MG63 (cell line): ENCODE measurements at regions not wholly inside any gene's neighbourhood (a gene's known extent, or its start where the extent isn't known, plus 50 kb on each side); places are given as distances from the start of the nearest gene placed in this dataset.

ENCODE experiments used
- DNase-seq: peaks from one replicate; pipeline ENCODE4 v3.0.0-alpha.2; 2020
- H3K27me3 ChIP-seq: fragments of 250-450 bp; sonication (Bioruptor Pico); 2 replicates; pipeline ENCODE4 v1.5.1; 2020; ENCODE audit warnings: mild to moderate bottlenecking, moderate library complexity
- H3K36me3 ChIP-seq: fragments of 250-450 bp; sonication (Bioruptor Pico); 2 replicates; pipeline ENCODE4 v1.5.1; 2020; ENCODE audit warnings: mild to moderate bottlenecking, moderate library complexity
- H3K4me3 ChIP-seq: fragments of 250-450 bp; sonication (Bioruptor Pico); 2 replicates; pipeline ENCODE4 v1.5.1; 2020; ENCODE audit warnings: mild to moderate bottlenecking, moderate library complexity
- H3K9me3 ChIP-seq: fragments of 250-450 bp; sonication (Bioruptor Pico); 2 replicates; pipeline ENCODE4 v1.5.1; 2020; ENCODE audit warnings: mild to moderate bottlenecking, moderate library complexity

DNA sequence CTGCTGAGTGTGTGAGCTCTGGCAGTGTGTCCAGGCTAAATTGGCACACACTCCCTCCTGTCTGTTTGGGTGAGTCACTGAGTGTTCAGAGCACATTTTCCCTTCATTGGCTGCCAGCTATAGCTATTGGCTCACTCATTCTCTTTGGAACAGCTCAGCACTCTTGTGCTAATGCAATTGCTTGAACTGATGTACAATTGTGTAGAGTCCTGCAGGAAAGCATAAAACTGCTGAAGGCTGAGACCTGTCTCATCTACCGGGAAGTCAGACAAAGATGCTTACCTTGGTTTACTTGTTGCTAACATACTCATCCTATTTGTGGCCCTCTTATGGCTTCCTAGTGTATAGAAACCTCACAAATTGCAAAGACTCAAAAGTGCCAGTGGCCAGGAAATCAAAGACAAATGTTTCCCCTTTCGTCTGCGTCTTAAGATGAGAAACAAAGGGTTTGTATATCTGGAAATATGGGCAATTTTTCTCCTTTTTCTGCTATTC lies 351.0 kb downstream of the BCKDHB start:
- no peaks in the 10 kb centered on the region for H3K9me3 ChIP-seq
- H3K27me3 ChIP-seq = no peaks in the 10 kb centered on the region
- no peaks in the 10 kb centered on the region for H3K36me3 ChIP-seq
- no peak overlapping the region for H3K4me3 ChIP-seq
- DNase-seq = peak; percentile 91

DNA sequence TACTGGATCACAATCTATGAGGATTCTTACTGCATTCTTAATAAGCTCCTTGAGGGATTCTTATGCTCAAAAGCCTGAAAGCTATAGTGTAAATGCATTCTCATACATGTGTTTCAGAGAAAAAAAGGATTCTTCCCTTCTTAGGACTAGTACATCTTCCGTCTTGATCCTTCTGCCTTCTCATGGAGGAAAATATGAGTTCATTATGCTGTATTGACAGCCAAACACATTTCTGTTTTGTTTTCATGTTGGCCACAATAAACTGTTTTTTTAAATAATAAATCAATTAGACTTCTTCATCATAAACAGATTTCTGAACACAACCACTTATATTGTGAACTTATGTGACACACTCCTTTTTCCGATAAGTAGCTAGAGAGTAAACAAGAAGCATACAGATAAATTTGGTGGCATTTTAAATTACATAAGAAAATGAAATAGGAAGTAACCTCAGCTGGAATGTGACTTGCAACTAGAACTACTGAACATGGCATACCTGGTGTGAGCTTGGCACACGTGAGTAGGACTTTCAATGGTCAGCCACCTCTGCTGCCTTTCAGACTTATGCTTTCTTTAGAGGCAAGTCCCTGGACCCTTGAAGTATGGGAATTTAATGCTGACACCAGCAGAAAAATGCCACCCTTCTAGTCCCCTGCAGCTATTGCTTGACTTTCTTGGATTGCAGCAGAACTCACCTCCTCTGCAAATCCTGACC lies 350.4 kb downstream of the BCKDHB start:
- H3K36me3 ChIP-seq = no peaks in the 10 kb centered on the region
- no peaks in the 10 kb centered on the region for H3K9me3 ChIP-seq
- DNase-seq = no peak
- no peaks in the 10 kb centered on the region for H3K27me3 ChIP-seq
- H3K4me3 ChIP-seq = no peak overlapping the region

DNA sequence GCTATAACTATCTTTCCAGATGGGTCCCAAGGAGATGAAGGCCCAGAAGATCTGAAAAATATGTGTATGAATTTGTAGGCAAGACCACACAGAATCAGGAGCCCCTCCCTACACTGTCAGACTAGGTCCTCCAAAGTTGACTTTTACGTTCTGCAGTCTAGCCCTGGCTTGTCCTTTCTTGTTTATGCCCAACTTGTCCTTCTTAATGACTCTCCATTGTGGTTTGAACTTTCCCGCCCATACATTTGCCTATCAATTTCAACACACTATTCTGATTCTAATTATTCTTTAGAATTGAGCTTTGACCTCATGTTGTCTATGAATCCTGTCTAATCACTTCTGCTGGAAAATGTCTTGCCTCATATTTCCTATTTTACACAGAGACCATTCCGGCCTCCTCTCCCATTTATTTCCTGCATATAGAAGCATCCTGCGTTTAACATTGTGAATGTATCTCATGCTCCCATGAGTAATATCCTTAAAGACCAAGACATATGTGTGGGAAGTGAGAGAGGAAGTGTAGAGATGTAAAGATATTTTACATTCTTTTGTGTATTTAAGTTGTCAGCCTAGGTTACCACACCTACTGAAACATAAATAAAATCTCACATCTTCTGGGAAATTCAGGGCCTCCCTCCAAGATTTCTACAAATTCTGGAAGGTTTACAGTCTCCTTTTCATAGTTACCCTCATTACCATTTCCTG lies 348.3 kb downstream of the BCKDHB start:
- DNase-seq = no peak
- H3K9me3 ChIP-seq = no peaks in the 10 kb centered on the region

DNA sequence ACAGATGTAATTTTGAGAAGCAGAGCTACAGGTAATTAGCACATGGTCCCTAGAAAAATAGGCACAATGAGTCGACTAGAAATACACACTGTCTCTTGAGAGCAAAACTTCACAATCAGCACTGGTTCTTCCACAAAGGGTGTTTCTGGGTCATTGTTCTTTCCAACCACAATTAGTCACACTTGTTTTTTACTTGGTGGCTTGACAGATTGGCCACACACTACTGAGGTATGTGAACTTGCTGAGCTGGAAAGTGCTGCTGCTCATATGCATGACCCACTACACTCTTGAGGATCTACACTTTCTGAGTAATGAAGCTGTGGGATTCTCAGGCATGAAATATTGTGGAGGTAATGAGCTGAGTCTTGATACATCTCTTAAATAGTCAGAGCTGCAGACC lies 347.7 kb downstream of the BCKDHB start:
- H3K4me3 ChIP-seq = no peak overlapping the region
- H3K9me3 ChIP-seq = no peaks in the 10 kb centered on the region
- DNase-seq = peak; percentile 66
- H3K36me3 ChIP-seq = no peaks in the 10 kb centered on the region
- no peaks in the 10 kb centered on the region for H3K27me3 ChIP-seq

More for the DNA sequence above, 348.3 kb downstream of the BCKDHB start:
- Histone ChIP-seq H3K4me3 (no peak overlapping the region), H3K36me3 (no peaks in the 10 kb centered on the region), H3K27me3 (no peaks in the 10 kb centered on the region)

DNA sequence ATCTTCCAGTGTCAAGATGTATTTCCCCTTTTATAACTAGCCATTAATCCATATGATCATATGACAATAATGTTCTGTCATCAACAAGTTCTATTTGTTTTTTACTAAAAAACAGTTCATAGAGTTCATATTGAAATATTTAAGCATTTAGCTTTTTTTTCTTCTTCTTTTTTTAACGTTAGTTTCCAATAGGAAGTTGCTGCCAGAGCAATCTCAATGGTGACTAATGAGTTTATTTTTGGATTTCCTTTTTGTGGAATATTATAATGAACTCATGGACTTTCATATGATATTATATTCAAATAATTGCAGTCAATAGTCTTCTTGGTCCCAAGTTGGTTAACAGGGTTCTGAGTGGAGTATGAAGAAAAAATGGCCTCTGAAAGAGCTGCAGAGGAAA lies 343.3 kb downstream of the BCKDHB start:
- no peaks in the 10 kb centered on the region for H3K27me3 ChIP-seq
- no peak overlapping the region for H3K4me3 ChIP-seq
- H3K9me3 ChIP-seq = no peaks in the 10 kb centered on the region
- DNase-seq = no peak
- no peaks in the 10 kb centered on the region for H3K36me3 ChIP-seq

DNA sequence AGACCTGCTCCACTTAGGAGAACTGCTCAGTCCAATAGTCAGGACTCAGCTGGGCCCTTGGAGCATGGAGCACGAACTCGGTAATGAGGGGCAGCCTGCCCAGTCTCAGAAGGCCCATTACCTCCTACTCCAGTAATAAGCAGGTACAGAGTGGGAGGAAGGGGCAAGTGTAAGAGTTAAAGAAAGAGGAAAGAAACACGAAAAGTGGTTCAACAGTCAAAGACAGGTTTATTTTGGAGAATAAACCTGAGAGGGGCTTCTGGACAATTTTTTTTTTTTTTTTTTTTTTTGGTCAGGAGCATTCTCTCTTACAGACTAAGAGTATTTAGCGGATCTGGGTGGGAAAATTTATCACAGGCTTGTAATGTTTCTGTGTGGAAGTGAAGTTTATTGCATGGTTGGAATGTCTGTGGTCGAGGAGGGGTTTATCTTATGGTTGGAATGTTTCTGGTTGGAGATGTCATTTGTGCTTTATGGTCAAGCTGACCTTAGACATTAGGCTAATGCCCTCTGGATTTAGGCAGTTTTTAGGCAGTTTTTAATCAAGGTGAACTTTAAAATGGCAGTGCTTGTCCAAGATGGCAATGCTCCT lies 340.1 kb downstream of the BCKDHB start:
- H3K9me3 ChIP-seq = no peaks in the 10 kb centered on the region
- DNase-seq = no peak
- H3K27me3 ChIP-seq = no peaks in the 10 kb centered on the region
- H3K4me3 ChIP-seq = no peak overlapping the region
- no peaks in the 10 kb centered on the region for H3K36me3 ChIP-seq

DNA sequence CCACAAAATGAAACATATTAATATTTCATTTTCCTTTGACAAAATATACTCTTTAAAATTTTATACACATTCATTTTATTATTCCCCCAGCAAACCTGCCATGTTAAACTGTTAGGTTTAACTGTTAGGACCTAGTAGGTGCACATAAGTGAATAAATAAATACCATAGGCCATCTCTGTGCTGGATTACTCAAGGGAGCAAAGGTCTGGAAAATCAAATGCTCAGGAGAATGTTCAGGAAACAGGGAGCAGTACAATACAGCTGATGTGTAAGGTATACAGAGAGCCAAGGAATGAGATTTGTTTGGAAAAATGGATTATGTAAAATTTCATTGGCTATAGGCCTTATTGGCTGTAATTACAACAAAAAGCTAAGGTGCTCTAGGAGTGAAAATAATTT lies 339.3 kb downstream of the BCKDHB start:
- no peak overlapping the region for H3K4me3 ChIP-seq

DNA sequence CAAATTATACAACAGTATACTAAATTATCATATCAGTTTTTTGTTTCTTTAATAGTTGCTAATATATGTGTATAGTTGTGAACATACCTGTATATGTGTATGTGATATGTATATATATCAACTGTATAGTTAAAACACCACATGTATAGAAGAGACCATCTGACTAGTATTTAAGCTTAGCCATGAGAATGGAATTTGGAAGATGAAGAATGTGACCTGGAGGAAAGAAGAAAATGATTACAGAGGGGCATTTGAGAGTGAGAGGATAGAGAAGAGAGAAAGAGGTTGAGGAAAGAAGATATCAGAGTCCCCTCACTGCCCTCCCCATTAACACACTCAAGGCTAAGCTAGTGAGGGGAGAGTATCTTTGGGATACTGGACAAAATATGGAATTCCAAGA lies 335.9 kb downstream of the BCKDHB start:
- DNase-seq = no peak
- Histone ChIP-seq H3K27me3 (no peaks in the 10 kb centered on the region), H3K4me3 (no peak overlapping the region), H3K9me3 (no peaks in the 10 kb centered on the region), H3K36me3 (no peaks in the 10 kb centered on the region)

More for the DNA sequence above, 339.3 kb downstream of the BCKDHB start:
- Histone ChIP-seq H3K27me3 (no peaks in the 10 kb centered on the region), H3K36me3 (no peaks in the 10 kb centered on the region), H3K9me3 (no peaks in the 10 kb centered on the region)
- DNase-seq = no peak

DNA sequence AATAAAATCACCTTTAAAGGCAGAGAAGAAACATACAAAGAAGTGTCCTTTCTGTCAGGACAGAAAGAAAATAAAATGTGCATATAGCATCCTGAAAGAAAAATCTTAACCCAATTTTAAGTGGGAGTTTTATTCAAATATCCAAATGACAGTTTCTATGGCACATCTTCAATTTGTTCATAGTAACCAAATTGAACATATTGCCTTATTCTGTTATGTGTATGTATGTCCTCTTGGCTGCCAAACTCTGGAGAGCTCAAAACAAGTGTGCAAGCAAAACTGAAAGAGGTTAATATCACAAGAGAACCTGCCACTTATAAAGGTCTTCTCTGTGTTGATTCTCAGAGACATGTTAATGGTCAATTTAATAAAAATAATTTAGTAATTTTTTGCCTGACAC lies 334.7 kb downstream of the BCKDHB start:
- H3K4me3 ChIP-seq = no peak overlapping the region
- DNase-seq = no peak
- H3K36me3 ChIP-seq = no peaks in the 10 kb centered on the region
- no peaks in the 10 kb centered on the region for H3K9me3 ChIP-seq
- H3K27me3 ChIP-seq = no peaks in the 10 kb centered on the region

DNA sequence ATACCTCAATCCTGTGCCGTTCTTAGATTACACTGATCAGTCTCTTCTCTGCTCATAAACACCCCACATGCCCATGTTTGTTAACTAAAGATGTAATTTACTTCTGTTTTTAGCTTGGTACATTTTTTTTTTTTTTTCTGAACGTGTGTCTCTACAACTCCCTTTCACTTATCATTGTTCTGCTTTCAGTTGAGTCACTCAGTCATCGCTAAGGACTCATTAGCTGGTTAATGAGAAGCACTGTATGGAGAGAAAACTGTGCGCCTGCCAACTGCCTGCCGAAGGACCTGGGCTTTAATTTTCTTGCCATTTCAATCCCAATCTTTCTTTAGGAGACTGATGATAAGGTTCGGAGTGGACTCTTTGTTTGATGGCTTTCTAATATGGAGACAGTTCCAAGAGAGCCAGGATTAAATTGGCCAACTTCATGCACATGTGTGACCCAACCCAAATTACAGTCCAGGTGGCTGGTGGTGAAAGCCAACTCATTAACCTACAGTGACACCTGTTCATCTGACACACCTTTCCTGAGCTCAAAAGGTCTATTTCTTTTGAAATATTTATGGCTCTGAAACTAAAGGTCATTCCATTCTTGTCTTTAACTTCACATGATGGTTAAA lies 334.1 kb downstream of the BCKDHB start:
- no peak for DNase-seq
- no peaks in the 10 kb centered on the region for H3K27me3 ChIP-seq
- no peaks in the 10 kb centered on the region for H3K9me3 ChIP-seq
- no peaks in the 10 kb centered on the region for H3K36me3 ChIP-seq
- no peak overlapping the region for H3K4me3 ChIP-seq

DNA sequence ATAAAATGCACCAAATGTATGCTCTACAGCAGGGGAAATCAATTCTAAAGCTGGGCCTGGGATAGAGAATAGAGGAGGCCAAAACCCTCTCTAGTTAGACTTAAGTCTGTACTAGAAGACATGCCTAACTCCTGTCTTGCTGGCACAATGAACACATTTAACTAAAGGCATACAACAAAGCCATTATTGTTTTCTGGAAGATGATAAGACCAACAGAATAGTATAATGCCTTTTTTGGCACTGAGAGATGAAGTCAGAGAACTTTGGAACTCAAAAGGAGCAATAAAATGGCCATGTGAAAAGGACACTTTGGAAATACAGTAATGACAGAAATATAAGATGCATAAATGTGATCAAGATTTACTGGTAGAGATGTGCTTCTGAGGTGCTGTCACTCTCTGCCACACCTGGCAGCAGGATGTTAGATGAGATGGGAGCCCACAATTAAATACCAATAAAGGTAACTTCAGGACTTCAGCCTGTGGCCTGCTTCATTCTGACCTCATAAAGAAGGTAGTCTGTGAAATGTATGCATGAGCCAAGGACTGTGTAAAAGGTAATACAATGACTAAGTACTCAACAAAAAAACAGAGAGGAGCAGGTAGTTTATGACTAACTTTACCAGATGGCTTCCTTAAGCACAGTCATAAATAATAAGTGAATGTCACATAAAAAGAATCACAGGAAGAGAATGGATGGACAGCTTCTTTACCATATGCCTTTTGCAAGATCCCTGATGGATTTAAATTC lies 333.4 kb downstream of the BCKDHB start:
- DNase-seq = no peak
- Histone ChIP-seq H3K36me3 (no peaks in the 10 kb centered on the region), H3K9me3 (no peaks in the 10 kb centered on the region), H3K27me3 (no peaks in the 10 kb centered on the region), H3K4me3 (no peak overlapping the region)

DNA sequence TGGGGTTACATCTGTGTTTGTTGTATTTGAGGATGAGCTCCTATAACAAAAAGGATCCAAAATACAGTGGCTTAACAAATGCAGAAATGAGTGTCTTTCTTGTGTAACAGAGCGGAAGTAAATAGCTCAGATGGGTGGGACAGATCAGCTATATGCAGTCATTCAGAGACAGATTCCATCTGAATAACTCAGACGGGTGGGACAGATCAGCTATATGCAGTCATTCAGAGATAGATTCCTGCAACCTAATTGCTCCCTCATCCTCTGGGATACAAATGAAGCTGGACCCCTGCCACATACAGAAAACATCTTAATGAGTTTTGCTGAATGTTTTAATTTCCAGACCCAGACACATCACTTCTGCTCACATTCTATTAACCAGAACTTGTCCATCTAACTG lies 332.3 kb downstream of the BCKDHB start:
- no peak overlapping the region for H3K4me3 ChIP-seq
- H3K9me3 ChIP-seq = no peaks in the 10 kb centered on the region
- no peaks in the 10 kb centered on the region for H3K36me3 ChIP-seq
- no peaks in the 10 kb centered on the region for H3K27me3 ChIP-seq
- DNase-seq = peak; percentile 11

DNA sequence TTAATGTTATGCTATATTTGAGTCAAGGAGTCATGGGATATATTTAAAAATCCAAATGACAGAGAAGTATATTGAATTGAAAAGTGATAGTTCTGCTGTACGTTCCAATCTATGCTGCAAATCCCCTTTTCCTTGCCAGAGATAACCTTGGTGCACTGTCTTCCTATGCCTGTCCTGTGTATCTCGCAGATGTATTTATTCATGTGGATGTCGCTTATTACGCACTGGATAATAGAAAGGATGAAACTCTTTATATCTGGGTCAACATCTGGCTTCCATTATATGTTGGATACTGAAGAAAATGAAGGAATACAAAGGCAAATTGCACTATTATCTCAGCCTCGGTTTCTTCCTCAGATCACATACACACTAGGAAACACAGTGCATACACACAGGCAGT lies 331.3 kb downstream of the BCKDHB start:
- no peak for DNase-seq

DNA sequence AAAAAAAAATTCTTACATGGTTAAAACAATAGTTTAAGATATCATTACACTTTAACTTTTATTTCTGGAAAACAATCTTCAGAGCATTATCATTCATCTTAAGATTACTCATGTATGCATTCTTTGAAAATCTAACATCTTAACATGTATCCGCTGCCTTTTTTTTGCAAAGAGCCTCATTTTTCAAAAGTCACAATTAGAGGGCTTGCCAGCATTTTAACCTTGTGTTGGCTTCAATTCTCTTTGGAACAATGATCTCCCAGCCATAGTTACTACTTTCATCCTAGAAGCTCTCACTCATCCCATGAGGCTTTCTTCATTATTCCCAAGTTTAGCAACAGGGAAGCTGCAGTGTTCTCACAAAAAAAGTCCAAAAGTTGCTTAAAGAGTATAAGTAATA lies 330.8 kb downstream of the BCKDHB start:
- no peak for DNase-seq
- H3K9me3 ChIP-seq = no peaks in the 10 kb centered on the region
- no peaks in the 10 kb centered on the region for H3K36me3 ChIP-seq

More for the DNA sequence above, 331.3 kb downstream of the BCKDHB start:
- no peaks in the 10 kb centered on the region for H3K27me3 ChIP-seq
- H3K4me3 ChIP-seq = no peak overlapping the region
- no peaks in the 10 kb centered on the region for H3K36me3 ChIP-seq
- H3K9me3 ChIP-seq = no peaks in the 10 kb centered on the region

DNA sequence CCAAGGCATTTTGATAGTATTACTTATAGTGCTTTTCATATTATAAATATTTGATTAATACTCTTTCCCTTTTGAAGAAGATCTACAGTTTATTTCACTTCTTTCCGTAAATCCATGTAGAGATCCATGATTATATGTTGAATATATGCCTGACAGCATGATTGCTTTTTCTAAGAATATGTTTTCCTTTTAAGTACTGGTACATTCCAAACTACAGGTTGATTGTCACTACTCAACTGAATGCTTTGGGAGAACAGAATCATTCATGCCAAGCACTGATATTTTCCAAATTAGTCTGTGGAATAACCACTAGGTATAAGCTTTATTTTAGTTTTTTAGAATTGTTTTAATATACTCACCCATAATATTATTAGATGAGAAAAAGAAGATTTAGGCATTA lies 330.2 kb downstream of the BCKDHB start:
- DNase-seq = no peak
- Histone ChIP-seq H3K36me3 (no peaks in the 10 kb centered on the region), H3K27me3 (no peaks in the 10 kb centered on the region), H3K4me3 (no peak overlapping the region), H3K9me3 (peaks cover under 1% of the 10 kb centered on the region; the same call in 1 of the 2 replicates)

More for the DNA sequence above, 330.8 kb downstream of the BCKDHB start:
- Histone ChIP-seq H3K27me3 (no peaks in the 10 kb centered on the region), H3K4me3 (no peak overlapping the region)

DNA sequence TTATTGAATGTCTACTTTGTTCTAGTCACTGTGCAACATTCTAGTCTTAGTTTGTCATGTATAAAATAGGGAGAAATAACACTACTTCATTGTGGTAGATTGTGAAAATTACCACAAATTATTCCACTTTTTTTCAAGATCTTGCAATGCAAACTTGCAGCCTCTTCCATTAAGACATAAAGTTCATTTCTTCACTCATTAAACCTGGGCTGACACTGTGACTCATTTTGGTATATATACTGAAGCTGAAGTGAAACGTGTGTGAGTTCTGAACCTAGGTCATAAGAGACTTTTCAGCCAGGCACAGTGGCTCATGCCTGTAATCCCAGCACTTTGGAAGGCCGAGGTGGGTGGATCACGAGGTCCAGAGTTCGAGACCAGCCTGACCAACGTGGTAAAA lies 329.0 kb downstream of the BCKDHB start:
- H3K27me3 ChIP-seq = no peaks in the 10 kb centered on the region
- H3K9me3 ChIP-seq = peaks cover 4% of the 10 kb centered on the region; the same call in 1 of the 2 replicates
- no peak for DNase-seq
- H3K4me3 ChIP-seq = no peak overlapping the region
- H3K36me3 ChIP-seq = no peaks in the 10 kb centered on the region
